Calu3 (cell line): ENCODE measurements at regions not wholly inside any gene's neighbourhood (a gene's known extent, or its start where the extent isn't known, plus 50 kb on each side); places are given as distances from the start of the nearest gene placed in this dataset.
"Not testable (repeated sequence)": the region's sequence is repeated elsewhere in the genome, so short reads cannot be mapped to it uniquely, and the experiment has no call there.

Experiments used
- BruUV-seq: library from RNA; stranded (reverse); fragments of 400-500 nt; replicated peaks from 2 replicates; lab custom pipeline; 2021; lab: Mats Ljungman, UMichigan
- CTCF ChIA-PET: fragments of 300-600 bp; sonication (Branson Sonifier 250); formaldehyde crosslinking; loops from one replicate; lab custom pipeline; 2022; ENCODE audit warnings: antibody characterized with exemption; lab: Charles Lee
- DNase-seq: peaks from one replicate; pipeline ENCODE4 v3.0.0; 2022
- H3K27ac Mint-ChIP-seq: one replicate; pipeline ENCODE4 v1.8.0; 2022; ENCODE audit warnings: mixed read lengths; ENCODE audit not compliant: unreplicated experiment
- H3K27me3 Mint-ChIP-seq: one replicate; pipeline ENCODE4 v1.8.0; 2022; ENCODE audit warnings: mixed read lengths; ENCODE audit not compliant: unreplicated experiment
- H3K36me3 Mint-ChIP-seq: one replicate; pipeline ENCODE4 v1.8.0; 2022; ENCODE audit warnings: mild to moderate bottlenecking, moderate library complexity, mixed read lengths; ENCODE audit not compliant: insufficient read depth, unreplicated experiment
- H3K4me1 Mint-ChIP-seq: one replicate; pipeline ENCODE4 v1.8.0; 2022; ENCODE audit warnings: mild to moderate bottlenecking, low read depth, mixed read lengths; ENCODE audit not compliant: unreplicated experiment
- H3K4me3 Mint-ChIP-seq: one replicate; pipeline ENCODE4 v1.8.0; 2022; ENCODE audit warnings: mild to moderate bottlenecking, low read depth, moderate library complexity, mixed read lengths; ENCODE audit not compliant: unreplicated experiment
- H3K9me3 Mint-ChIP-seq: one replicate; pipeline ENCODE4 v1.8.0; 2022; ENCODE audit warnings: low read depth, mixed read lengths; ENCODE audit not compliant: unreplicated experiment
- intact Hi-C: fragments of 100-400 bp; cut with micrococcal nuclease; formaldehyde crosslinking; loops from one replicate; pipeline ENCODE4 v1.10.0; 2022; ENCODE audit not compliant: unreplicated experiment

GRCh38 chr20:30551236-30551635, 706.2 kb upstream of the DEFB115 start:
- H3K27me3 Mint-ChIP-seq, DNase-seq, BruUV-seq, intact Hi-C loops, H3K4me1 Mint-ChIP-seq, H3K4me3 Mint-ChIP-seq, H3K27ac Mint-ChIP-seq, H3K36me3 Mint-ChIP-seq, CTCF ChIA-PET, H3K9me3 Mint-ChIP-seq: not testable (repeated sequence)

- DNase-seq, H3K9me3 Mint-ChIP-seq, H3K4me3 Mint-ChIP-seq, CTCF ChIA-PET, H3K27ac Mint-ChIP-seq, intact Hi-C loops, H3K4me1 Mint-ChIP-seq, BruUV-seq, H3K36me3 Mint-ChIP-seq, H3K27me3 Mint-ChIP-seq: not testable (repeated sequence)
Observed at GRCh38 chr20:30556797-30557196, 700.7 kb upstream of the DEFB115 start.

DNA sequence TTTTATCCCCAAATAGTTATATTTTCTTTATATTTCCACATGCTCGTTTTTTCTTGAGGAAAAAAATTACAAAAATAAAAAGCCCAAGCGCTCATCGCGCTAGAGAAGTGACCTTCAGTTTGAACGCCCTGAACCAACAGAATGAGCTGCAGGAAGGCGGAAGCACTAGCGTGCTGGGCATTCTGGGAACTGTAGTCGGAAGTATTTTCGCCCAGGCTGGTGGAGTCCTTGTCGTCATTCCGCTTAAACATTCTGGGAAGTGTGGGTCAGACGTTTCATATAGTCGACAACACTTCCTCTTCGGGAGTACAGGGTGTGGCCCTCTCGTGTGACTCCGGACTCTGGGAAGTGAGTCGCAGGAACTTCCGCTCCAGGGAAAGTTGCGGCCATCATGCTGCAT, 692.4 kb upstream of the DEFB115 start:
- BruUV-seq, CTCF ChIA-PET, H3K9me3 Mint-ChIP-seq, DNase-seq, H3K4me1 Mint-ChIP-seq, intact Hi-C loops, H3K27ac Mint-ChIP-seq, H3K36me3 Mint-ChIP-seq, H3K27me3 Mint-ChIP-seq, H3K4me3 Mint-ChIP-seq: not testable (repeated sequence)

DNA sequence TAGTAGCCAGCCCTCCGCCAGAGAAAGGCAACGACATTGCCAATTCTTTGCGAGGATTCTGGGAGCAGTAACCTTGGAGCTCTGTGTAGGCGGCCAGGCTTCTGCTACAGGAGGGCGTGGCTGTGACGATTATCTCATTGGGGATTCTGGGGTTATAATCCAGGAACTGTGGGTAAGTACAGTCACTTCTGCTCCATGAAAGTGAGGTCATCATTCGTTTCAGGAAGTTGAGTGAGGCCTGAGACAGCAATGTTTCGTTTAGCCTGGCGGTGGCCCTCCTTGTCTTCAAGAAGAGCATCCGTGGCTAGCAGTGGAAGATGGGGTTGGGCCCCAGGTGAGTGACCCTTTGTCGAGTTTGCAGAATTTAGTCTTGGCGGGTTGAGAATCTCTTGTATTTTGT, 687.6 kb upstream of the DEFB115 start:
- DNase-seq, intact Hi-C loops, CTCF ChIA-PET, BruUV-seq, H3K27ac Mint-ChIP-seq, H3K36me3 Mint-ChIP-seq, H3K4me1 Mint-ChIP-seq, H3K4me3 Mint-ChIP-seq, H3K9me3 Mint-ChIP-seq, H3K27me3 Mint-ChIP-seq: not testable (repeated sequence)

DNA sequence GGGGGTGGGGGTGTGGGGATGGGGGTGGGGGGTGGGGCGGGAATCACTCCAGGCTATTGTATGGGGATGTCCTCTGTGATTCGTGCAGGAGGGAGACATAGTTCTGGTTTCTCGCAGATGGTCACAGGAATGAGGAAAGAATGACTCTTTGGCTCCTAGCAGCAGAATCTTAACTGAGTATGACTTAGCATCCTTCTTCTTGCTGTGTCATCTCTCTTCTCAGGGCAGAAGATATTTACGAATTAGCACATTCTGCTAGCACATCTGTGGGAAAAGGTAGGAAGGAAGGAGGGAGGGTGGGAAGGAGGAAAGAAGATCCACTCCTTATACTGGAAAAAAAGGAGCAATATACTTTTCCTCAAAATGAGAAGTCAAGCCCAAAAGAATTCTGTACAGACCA, 686.8 kb upstream of the DEFB115 start:
- H3K9me3 Mint-ChIP-seq, BruUV-seq, H3K4me3 Mint-ChIP-seq, H3K27ac Mint-ChIP-seq, DNase-seq, intact Hi-C loops, H3K4me1 Mint-ChIP-seq, CTCF ChIA-PET, H3K36me3 Mint-ChIP-seq, H3K27me3 Mint-ChIP-seq: not testable (repeated sequence)

DNA sequence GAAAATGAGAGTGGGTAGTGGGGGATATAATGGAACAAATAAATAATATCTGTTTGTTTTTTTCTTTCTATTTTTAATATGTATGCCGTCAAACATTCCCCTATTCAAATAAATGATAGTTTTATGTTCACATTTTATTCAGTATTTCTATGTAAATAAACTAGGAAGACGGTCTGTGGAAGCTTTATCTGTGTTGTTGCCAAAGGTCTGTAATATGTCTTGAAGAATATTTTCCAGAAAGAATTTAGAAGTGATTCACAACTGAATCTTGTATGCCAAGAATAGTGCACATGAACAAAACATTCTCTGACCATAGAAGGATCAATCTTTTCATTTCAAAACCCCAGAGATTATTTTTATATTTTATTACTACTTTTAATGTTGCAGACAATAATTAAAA, 683.1 kb upstream of the DEFB115 start:
- DNase-seq, H3K4me1 Mint-ChIP-seq, H3K27me3 Mint-ChIP-seq, H3K9me3 Mint-ChIP-seq, CTCF ChIA-PET, intact Hi-C loops, BruUV-seq, H3K4me3 Mint-ChIP-seq, H3K27ac Mint-ChIP-seq, H3K36me3 Mint-ChIP-seq: not testable (repeated sequence)

DNA sequence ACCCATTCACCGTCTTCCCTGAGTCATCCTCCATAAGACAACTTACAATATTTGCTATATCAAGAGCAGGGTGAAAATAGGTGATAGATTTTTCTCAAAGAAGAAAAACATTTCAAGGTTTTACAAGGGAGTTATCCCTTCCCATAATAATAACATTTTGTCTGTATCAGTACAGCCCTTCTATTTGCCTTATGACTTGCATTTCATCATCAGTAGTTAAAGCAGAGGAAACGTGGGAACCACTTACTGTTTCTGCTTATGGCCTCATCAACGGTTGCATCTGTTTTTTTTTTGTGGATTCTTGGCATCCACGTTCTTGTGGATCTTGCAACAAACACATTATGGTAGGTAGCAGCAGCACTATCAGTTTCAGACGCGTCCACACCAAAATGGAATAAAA, 678.4 kb upstream of the DEFB115 start:
- H3K27me3 Mint-ChIP-seq, H3K9me3 Mint-ChIP-seq, CTCF ChIA-PET, DNase-seq, H3K36me3 Mint-ChIP-seq, BruUV-seq, H3K27ac Mint-ChIP-seq, intact Hi-C loops, H3K4me1 Mint-ChIP-seq: not testable (repeated sequence)
- peak overlapping the region; percentile 73 for H3K4me3 Mint-ChIP-seq

- H3K36me3 Mint-ChIP-seq, intact Hi-C loops, H3K4me1 Mint-ChIP-seq, H3K27me3 Mint-ChIP-seq, H3K9me3 Mint-ChIP-seq, BruUV-seq: not testable (repeated sequence)
- Mint-ChIP-seq H3K27ac (peak overlapping the region; percentile 69), H3K4me3 (peak overlapping the region; percentile 73)
- CTCF ChIA-PET = interaction anchor here (0.6 kb wide), 1 partner anchor 105 kb away, joined by 3 read pairs; no protein-coding TSS in a partner anchor
- DNase-seq = peak; percentile 55
Observed at GRCh38 chr20:30579824-30580438, 677.5 kb upstream of the DEFB115 start.

- H3K9me3 Mint-ChIP-seq, H3K4me3 Mint-ChIP-seq, H3K27me3 Mint-ChIP-seq, H3K27ac Mint-ChIP-seq, CTCF ChIA-PET, H3K4me1 Mint-ChIP-seq, intact Hi-C loops, DNase-seq, BruUV-seq: not testable (repeated sequence)
- peaks cover 11% of the 10 kb centered on the region for H3K36me3 Mint-ChIP-seq
Observed at GRCh38 chr20:30581839-30582238, 675.6 kb upstream of the DEFB115 start.

GRCh38 chr20:30584403-30584802, 673.1 kb upstream of the DEFB115 start:
- not testable (repeated sequence) for H3K4me3 Mint-ChIP-seq, H3K36me3 Mint-ChIP-seq, H3K9me3 Mint-ChIP-seq

More at GRCh38 chr20:30584403-30584802, 673.1 kb upstream of the DEFB115 start:
- CTCF ChIA-PET, BruUV-seq, intact Hi-C loops, H3K4me1 Mint-ChIP-seq, DNase-seq, H3K27ac Mint-ChIP-seq, H3K27me3 Mint-ChIP-seq: not testable (repeated sequence)
